ENCODE measurements at regions not wholly inside any gene's neighbourhood (a gene's known extent, or its start where the extent isn't known, plus 50 kb on each side); places are given as distances from the start of the nearest gene placed in this dataset.

DNA sequence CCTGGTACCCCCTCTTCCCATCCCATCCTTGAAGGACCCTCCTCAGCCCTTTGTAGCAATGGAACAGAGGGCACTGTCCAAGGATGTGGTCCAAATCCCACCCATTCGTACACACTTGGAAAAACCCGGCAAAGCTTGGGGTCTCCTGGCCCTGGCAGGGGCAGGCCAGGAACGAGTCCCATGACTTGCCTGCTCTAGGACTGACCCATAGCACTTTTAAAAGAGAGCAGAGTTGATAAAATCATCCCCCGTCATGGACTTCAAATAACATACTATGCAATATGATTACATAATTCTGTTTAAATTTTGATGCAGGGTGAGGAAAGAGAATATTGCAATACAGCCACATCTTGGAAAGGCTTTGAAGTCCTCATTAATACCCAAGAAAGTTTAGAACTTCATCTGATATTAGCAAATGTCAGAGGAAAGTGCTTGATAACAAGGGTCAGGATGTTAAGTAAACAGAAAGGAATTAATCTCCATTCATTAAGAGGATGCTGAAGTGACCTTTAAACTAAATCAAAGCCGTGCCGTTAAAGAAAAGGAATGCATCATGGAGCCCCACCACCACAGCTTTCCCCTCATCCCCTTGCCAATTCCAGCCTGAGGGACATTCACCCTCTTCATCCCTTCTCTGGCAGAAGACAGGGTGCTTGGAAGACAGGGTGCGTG, 60.7 kb upstream of the NXT1 start:
- H3K4me1 ChIP-seq (replicated peaks) = no peaks in the 10 kb centered on the region
- no peaks in the 10 kb centered on the region for H3K27me3 ChIP-seq (replicated peaks; ENCODE audit: insufficient read depth)
- no peak for DNase-seq (ENCODE audit: low spot score)
- no peak overlapping the region for H3K27ac ChIP-seq
- no peak for TF ChIP-seq POLR2A (IDR thresholded peaks at IDR 0.05)
- TF ChIP-seq POLR2AphosphoS5 (IDR thresholded peaks at IDR 0.05) = no peak
- TF ChIP-seq, protein P1, sequence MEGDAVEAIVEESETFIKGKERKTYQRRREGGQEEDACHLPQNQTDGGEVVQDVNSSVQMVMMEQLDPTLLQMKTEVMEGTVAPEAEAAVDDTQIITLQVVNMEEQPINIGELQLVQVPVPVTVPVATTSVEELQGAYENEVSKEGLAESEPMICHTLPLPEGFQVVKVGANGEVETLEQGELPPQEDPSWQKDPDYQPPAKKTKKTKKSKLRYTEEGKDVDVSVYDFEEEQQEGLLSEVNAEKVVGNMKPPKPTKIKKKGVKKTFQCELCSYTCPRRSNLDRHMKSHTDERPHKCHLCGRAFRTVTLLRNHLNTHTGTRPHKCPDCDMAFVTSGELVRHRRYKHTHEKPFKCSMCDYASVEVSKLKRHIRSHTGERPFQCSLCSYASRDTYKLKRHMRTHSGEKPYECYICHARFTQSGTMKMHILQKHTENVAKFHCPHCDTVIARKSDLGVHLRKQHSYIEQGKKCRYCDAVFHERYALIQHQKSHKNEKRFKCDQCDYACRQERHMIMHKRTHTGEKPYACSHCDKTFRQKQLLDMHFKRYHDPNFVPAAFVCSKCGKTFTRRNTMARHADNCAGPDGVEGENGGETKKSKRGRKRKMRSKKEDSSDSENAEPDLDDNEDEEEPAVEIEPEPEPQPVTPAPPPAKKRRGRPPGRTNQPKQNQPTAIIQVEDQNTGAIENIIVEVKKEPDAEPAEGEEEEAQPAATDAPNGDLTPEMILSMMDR (IDR thresholded peaks at IDR 0.05) = no peak
- WGBS = 63% methylated on average over 7 of the region's 7 CpGs
- H3K9me3 ChIP-seq = no peaks in the 10 kb centered on the region
- H3K36me3 ChIP-seq = no peaks in the 10 kb centered on the region
- H3K4me3 ChIP-seq = no peak overlapping the region
- intact Hi-C loops (cut with DNase I) = no loop called here

DNA sequence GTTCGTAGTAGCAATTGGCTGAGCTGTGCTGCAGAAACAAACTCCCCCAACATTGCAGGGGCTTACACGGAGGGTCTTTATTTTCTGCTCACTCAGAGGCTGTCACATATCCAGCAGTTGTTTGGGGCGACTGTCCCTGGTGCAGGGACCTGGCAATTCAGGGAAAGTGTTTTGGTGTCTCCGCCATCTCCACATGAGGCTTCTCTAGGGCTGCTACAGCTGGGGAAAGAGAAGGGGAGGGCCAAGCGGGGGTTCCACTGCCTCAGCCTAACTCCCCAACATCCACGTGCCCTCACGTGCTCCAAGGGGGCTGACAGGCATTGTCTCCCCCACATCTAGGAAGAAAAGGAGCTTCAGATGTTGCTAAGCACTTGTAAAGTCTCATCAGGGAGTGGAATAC, 61.3 kb upstream of the NXT1 start:
- no peaks in the 10 kb centered on the region for H3K27me3 ChIP-seq (replicated peaks; ENCODE audit: insufficient read depth)
- DNase-seq (ENCODE audit: low spot score) = no peak
- TF ChIP-seq POLR2AphosphoS5 (IDR thresholded peaks at IDR 0.05) (no peak), POLR2A (IDR thresholded peaks at IDR 0.05) (no peak)
- TF ChIP-seq, protein P1 (IDR thresholded peaks at IDR 0.05) = no peak
- H3K36me3 ChIP-seq = no peaks in the 10 kb centered on the region
- H3K4me1 ChIP-seq (replicated peaks) = no peaks in the 10 kb centered on the region
- no peak overlapping the region for H3K4me3 ChIP-seq
- 88% methylated on average over 7 of the region's 7 CpGs for WGBS
- no peak overlapping the region for H3K27ac ChIP-seq
- intact Hi-C loops (cut with DNase I) = no loop called here
- no peaks in the 10 kb centered on the region for H3K9me3 ChIP-seq

DNA sequence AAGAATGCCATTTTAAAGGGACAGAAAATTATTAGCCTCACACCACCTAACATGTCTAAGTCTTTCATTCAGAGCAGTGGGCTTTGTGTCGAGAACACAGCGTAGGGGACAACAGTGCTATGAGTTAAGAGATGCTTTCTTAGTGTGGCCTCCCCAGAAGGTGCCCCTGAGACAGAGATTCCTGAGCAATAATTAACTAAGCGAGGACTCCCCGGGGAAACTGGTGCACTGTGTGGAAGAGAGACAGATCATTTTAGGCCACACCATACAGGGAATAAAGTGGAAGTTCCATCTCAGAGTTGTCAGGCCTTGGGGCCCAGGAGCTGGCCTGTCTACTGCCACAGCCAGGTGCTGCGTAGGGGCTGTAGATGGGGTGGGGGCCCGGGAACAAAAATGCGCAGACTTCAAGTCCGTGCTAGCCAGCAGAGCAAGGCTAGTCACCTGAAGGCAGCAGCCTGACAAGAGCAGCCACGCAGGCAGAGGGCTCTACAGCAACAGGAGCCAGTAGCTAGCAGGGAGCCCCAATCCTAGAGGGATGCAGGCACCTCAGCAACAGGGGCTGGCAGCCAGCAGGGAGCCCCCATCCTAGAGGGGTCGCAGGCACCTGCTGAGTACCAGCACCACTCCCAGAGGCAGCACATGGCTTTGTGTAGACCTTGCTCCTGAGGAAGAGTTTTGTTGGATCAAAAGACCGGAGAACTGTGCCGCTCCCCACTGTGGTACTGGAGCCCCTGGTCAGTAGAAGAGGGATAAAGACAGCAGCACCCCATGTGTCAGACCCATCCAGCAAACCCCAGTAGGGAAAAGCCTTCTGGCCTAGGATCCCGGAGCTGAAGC, 63.0 kb upstream of the NXT1 start:
- Histone ChIP-seq H3K27ac (no peak overlapping the region), H3K4me1 (replicated peaks) (no peaks in the 10 kb centered on the region), H3K9me3 (no peaks in the 10 kb centered on the region), H3K36me3 (no peaks in the 10 kb centered on the region), H3K4me3 (no peak overlapping the region), H3K27me3 (replicated peaks; ENCODE audit: insufficient read depth) (no peaks in the 10 kb centered on the region)
- intact Hi-C loops (cut with DNase I) = no loop called here
- TF ChIP-seq POLR2AphosphoS5 (IDR thresholded peaks at IDR 0.05) (no peak), POLR2A (IDR thresholded peaks at IDR 0.05) (no peak)
- TF ChIP-seq, protein P1 (IDR thresholded peaks at IDR 0.05) = no peak
- WGBS = 63% methylated on average over 9 of the region's 13 CpGs
- no peak for DNase-seq (ENCODE audit: low spot score)

DNA sequence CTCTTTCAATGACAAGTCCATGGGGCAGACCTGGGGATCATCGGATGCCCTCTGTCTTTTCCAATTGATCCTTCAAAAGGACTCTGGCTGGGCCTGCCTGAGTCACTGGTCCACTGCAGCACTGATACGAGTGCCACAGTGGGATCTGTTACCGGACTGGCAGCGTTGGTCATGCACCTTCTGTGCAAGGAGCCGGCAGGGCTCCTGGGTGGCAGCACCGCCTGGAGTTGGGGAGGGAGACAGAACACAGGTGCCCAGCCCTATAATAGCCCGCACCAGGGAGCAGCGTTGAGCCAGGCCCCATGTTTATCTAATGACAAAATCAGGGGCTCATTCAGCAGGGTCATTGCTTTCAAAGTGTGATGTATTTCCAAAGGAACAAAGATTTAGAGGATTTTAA, 64.2 kb upstream of the NXT1 start:
- 88% methylated on average over 8 of the region's 8 CpGs for WGBS
- no peaks in the 10 kb centered on the region for H3K27me3 ChIP-seq (replicated peaks; ENCODE audit: insufficient read depth)
- TF ChIP-seq POLR2AphosphoS5 (IDR thresholded peaks at IDR 0.05) = no peak
- TF ChIP-seq, protein P1 (IDR thresholded peaks at IDR 0.05) = no peak
- no peak for TF ChIP-seq POLR2A (IDR thresholded peaks at IDR 0.05)
- no peak overlapping the region for H3K4me3 ChIP-seq
- no peak overlapping the region for H3K27ac ChIP-seq
- no peak for DNase-seq (ENCODE audit: low spot score)
- no peaks in the 10 kb centered on the region for H3K36me3 ChIP-seq
- no peaks in the 10 kb centered on the region for H3K4me1 ChIP-seq (replicated peaks)
- H3K9me3 ChIP-seq = no peaks in the 10 kb centered on the region
- intact Hi-C loops (cut with DNase I) = no loop called here
